Subcutaneous abdominal adipose tissue (tissue), 5 donors: ENCODE measurements at regions not wholly inside any gene's neighbourhood (a gene's known extent, or its start where the extent isn't known, plus 50 kb on each side); places are given as distances from the start of the nearest gene placed in this dataset.
A peak's percentile ranks its signal among the peaks of the same experiment; 100 is the strongest.

Source experiments
- H3K27ac ChIP-seq: one replicate; pipeline ENCODE4 v1.7.0; 2013; ENCODE audit warnings: low read depth, mild to moderate bottlenecking, inconsistent platforms, low read length, moderate library complexity
- H3K27me3 ChIP-seq, 5 donors: one replicate each; pipeline ENCODE4 v1.7.0; 2013; ENCODE audit warnings: low read length in 5 of 5, inconsistent platforms in 1 of 5; ENCODE audit not compliant: control insufficient read depth in 5 of 5, insufficient read depth in 4 of 5
- H3K36me3 ChIP-seq, 5 donors: one replicate each; pipeline ENCODE4 v1.7.0; 2013; ENCODE audit warnings: low read length in 5 of 5; ENCODE audit not compliant: control insufficient read depth in 5 of 5, insufficient read depth in 5 of 5
- H3K4me1 ChIP-seq, 5 donors: one replicate each; pipeline ENCODE4 v1.7.0; 2013; ENCODE audit warnings: low read length in 5 of 5, mild to moderate bottlenecking in 3 of 5, moderate library complexity in 1 of 5; ENCODE audit not compliant: control insufficient read depth in 5 of 5, insufficient read depth in 5 of 5
- H3K4me3 ChIP-seq, 5 donors: one replicate each; pipeline ENCODE4 v1.7.0; 2013; ENCODE audit warnings: low read length in 5 of 5, low read depth in 1 of 5
- H3K9ac ChIP-seq, 5 donors: one replicate each; pipeline ENCODE4 v1.7.0; 2013; ENCODE audit warnings: low read length in 5 of 5, mild to moderate bottlenecking in 4 of 5, moderate library complexity in 3 of 5
- H3K9me3 ChIP-seq, 5 donors: one replicate each; pipeline ENCODE4 v1.7.0; 2013; ENCODE audit warnings: low read length in 5 of 5; ENCODE audit not compliant: control insufficient read depth in 5 of 5
- donor health status: healthy.
- donor health status: healthy.
- donor health status: healthy.
- donor health status: healthy.
- donor health status: healthy.

- no peak overlapping the region for H3K9ac ChIP-seq
- H3K27me3 ChIP-seq = peaks cover 0 to 11% (median 3%) of the 10 kb centered on the region in 5 donors
These were observed 188.4 kb upstream of the MGMT start for GRCh38 chr10:129278686-129279085.

DNA sequence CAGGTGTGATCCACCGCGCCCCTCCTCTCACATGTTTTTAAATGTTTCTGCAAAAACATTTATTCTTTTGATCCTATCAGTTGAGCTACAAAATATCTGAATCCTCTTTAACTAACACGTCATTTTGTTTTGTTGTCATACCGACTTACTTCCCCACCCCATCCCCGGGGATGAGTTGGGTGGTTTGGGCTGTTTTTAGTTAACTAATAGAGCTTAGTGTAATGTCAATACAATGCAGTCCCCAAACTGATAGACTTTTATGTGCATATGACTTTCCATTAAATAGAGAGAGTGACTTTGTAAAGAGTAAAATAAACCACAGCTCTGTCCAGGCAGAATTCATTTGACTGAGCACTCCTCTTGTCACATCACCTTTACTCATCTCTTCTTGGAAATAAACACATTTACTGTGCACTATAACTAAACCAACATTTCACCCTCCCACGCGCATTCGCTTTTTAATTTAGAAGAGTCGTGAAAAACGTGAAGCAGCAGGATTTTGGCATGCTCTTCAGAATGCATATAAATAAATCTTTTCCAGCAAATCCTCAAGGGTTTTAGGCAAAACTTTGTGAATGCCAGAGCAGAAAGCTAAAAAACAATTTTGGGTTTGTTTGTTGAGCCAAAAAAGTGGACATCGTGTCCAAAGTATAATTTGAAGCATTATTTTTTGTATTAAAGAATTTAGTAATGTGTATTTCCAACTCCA is 187.4 kb upstream of the MGMT start:
- Histone ChIP-seq H3K27ac (no peak overlapping the region), H3K4me3 (peak overlapping the region in 1 of 5 donors; percentile 12), H3K9ac (no peak overlapping the region), H3K4me1 (peaks cover 0 to 7% (median 3%) of the 10 kb centered on the region in 5 donors), H3K9me3 (no peaks in the 10 kb centered on the region), H3K27me3 (peaks cover 0 to 11% (median 3%) of the 10 kb centered on the region in 5 donors), H3K36me3 (no peaks in the 10 kb centered on the region)

More at GRCh38 chr10:129278686-129279085, 188.4 kb upstream of the MGMT start:
- no peaks in the 10 kb centered on the region for H3K9me3 ChIP-seq
- H3K27ac ChIP-seq = no peak overlapping the region
- peaks cover 0 to 7% (median 3%) of the 10 kb centered on the region in 5 donors for H3K4me1 ChIP-seq
- no peaks in the 10 kb centered on the region for H3K36me3 ChIP-seq
- H3K4me3 ChIP-seq = no peak overlapping the region

- H3K4me3 ChIP-seq = no peak overlapping the region
- H3K9me3 ChIP-seq = no peaks in the 10 kb centered on the region
- H3K4me1 ChIP-seq = peaks cover 0 to 7% (median 3%) of the 10 kb centered on the region in 5 donors
- peaks cover 0 to 11% (median 3%) of the 10 kb centered on the region in 5 donors for H3K27me3 ChIP-seq
- H3K9ac ChIP-seq = no peak overlapping the region
- no peaks in the 10 kb centered on the region for H3K36me3 ChIP-seq
- no peak overlapping the region for H3K27ac ChIP-seq
These were observed 186.9 kb upstream of the MGMT start for GRCh38 chr10:129280155-129280502.

DNA sequence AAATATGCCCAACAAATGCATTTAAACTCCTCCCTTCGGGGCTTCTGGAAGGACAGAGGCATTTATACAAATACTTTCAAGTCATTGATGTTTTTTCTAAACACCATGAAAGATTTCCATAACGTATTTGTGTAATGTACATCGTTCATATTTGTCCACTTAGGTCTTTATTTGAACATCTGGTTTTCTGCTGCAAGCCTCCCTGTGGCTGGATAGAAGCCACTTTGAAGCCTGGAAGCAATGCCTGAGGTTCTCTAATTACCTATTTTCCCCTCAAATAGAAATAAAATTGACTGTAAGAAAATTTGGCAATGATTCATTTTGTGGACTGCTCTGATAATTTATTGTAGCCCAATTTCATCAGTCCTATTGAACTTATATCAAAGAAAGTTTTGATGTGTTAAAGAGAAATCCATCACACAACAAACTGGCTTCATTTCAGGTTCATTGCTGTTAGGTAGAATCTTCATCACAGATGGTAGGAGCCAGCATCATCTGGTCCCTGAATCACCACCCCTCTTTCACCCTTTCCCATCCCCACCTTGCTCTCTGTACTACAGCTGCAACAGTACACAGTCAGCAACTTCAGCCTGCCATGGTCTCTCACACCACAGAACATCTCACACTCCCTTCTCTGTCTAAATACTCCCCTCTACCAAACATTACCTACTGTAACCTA is 186.0 kb upstream of the MGMT start:
- no peaks in the 10 kb centered on the region for H3K36me3 ChIP-seq
- no peak overlapping the region for H3K27ac ChIP-seq
- H3K9ac ChIP-seq = no peak overlapping the region
- no peak overlapping the region for H3K4me3 ChIP-seq
- peaks cover 0 to 7% (median 3%) of the 10 kb centered on the region in 5 donors for H3K4me1 ChIP-seq
- no peaks in the 10 kb centered on the region for H3K9me3 ChIP-seq
- H3K27me3 ChIP-seq = peaks cover 0 to 11% (median 3%) of the 10 kb centered on the region in 5 donors

DNA sequence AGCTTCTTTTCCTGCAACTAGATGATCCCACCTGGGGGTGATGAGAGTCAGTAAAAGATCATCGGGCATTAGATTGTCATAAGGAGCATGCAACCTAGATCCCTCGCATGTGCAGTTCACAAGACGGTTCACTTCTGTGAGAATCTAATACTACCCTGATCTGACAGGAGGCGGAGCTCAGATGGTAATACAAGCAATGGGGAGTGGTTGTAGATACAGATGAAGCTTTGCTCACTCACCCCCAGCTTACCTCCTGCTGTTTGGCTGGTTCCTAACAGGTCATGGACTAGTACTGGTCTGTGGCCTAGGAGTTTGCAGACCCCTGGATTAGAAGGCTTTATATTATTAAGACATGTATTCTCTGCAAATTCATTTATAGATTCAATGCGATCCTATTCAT is 181.6 kb upstream of the MGMT start:
- Histone ChIP-seq H3K4me1 (no peaks in the 10 kb centered on the region), H3K27ac (no peak overlapping the region), H3K4me3 (no peak overlapping the region)

DNA sequence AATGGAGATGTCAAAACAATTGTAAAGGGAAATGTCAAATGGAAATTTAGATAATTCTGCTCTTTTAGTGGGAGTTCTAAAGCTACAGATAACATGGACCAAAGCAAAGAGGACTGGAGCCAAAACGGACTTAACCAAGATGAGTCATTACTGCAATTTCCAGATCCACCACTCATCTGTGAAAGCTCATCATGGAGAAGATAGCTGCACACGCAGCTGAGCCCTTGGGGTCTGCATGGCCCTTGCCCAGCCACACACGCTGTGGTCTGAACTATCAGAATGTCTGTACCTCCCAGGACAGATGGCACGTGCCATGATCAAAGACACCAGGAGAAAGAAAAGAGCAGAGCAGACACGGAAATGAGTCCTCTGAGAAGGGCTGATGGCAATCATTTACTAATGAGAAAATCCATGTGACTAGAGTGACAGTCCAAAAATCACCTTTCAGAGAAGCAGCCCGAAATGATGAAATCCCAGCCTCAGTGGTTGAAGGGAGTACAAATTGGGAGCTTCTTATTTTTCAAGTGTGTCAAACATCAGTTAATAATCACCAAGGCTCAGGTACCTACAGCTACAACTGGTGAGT is 177.9 kb upstream of the MGMT start:
- H3K27me3 ChIP-seq = no peaks in the 10 kb centered on the region
- peaks cover 0 to 2% (median 0%) of the 10 kb centered on the region in 5 donors for H3K9me3 ChIP-seq
- no peak overlapping the region for H3K4me3 ChIP-seq
- no peak overlapping the region for H3K9ac ChIP-seq
- H3K36me3 ChIP-seq = no peaks in the 10 kb centered on the region
- H3K27ac ChIP-seq = no peak overlapping the region
- no peaks in the 10 kb centered on the region for H3K4me1 ChIP-seq

More for the DNA sequence above, 181.6 kb upstream of the MGMT start:
- peaks cover 0 to 2% (median 0%) of the 10 kb centered on the region in 5 donors for H3K9me3 ChIP-seq
- H3K27me3 ChIP-seq = peaks cover 0 to 4% (median 0%) of the 10 kb centered on the region in 5 donors
- H3K9ac ChIP-seq = no peak overlapping the region
- H3K36me3 ChIP-seq = no peaks in the 10 kb centered on the region

GRCh38 chr10:129293991-129294700 is 172.9 kb upstream of the MGMT start:
- Histone ChIP-seq H3K27me3 (no peaks in the 10 kb centered on the region), H3K9me3 (no peaks in the 10 kb centered on the region), H3K4me3 (no peak overlapping the region), H3K27ac (no peak overlapping the region), H3K36me3 (no peaks in the 10 kb centered on the region), H3K9ac (no peak overlapping the region), H3K4me1 (no peaks in the 10 kb centered on the region)

GRCh38 chr10:129294944-129295343 is 172.1 kb upstream of the MGMT start:
- H3K9me3 ChIP-seq = no peaks in the 10 kb centered on the region
- no peak overlapping the region for H3K4me3 ChIP-seq
- no peaks in the 10 kb centered on the region for H3K4me1 ChIP-seq
- no peaks in the 10 kb centered on the region for H3K27me3 ChIP-seq
- H3K27ac ChIP-seq = no peak overlapping the region
- H3K9ac ChIP-seq = no peak overlapping the region
- H3K36me3 ChIP-seq = no peaks in the 10 kb centered on the region

GRCh38 chr10:129305046-129305445 is 162.0 kb upstream of the MGMT start:
- Histone ChIP-seq H3K27me3 (no peaks in the 10 kb centered on the region), H3K36me3 (no peaks in the 10 kb centered on the region), H3K4me1 (peaks cover 0 to 11% (median 0%) of the 10 kb centered on the region in 5 donors), H3K9ac (no peak overlapping the region), H3K27ac (no peak overlapping the region), H3K4me3 (no peak overlapping the region), H3K9me3 (peaks cover 0 to 3% (median 0%) of the 10 kb centered on the region in 5 donors)
